HUES64 (cell line): ENCODE measurements at regions not wholly inside any gene's neighbourhood (a gene's known extent, or its start where the extent isn't known, plus 50 kb on each side); places are given as distances from the start of the nearest gene placed in this dataset.

Experiments
- H3K27ac ChIP-seq: 2 replicates; pipeline ENCODE4 v1.7.0; 2013; ENCODE audit warnings: low read depth, low read length, inconsistent platforms
- H3K27me3 ChIP-seq: 2 replicates; pipeline ENCODE4 v1.6.1; 2013; ENCODE audit warnings: mild to moderate bottlenecking, low read length; ENCODE audit not compliant: insufficient read depth
- H3K36me3 ChIP-seq: 2 replicates; pipeline ENCODE4 v1.6.1; 2013; ENCODE audit warnings: mild to moderate bottlenecking, low read length; ENCODE audit not compliant: insufficient read depth
- H3K4me1 ChIP-seq: 2 replicates; pipeline ENCODE4 v1.6.1; 2013; ENCODE audit warnings: mild to moderate bottlenecking, low read length, moderate library complexity; ENCODE audit not compliant: insufficient read depth
- H3K4me3 ChIP-seq: 2 replicates; pipeline ENCODE4 v1.5.1; 2013; ENCODE audit warnings: mild to moderate bottlenecking, low read length, moderate library complexity
- H3K9ac ChIP-seq: 2 replicates; pipeline ENCODE4 v1.6.1; 2013; ENCODE audit warnings: mild to moderate bottlenecking, low read depth, low read length
- H3K9me3 ChIP-seq: 2 replicates; pipeline ENCODE4 v1.6.1; 2013; ENCODE audit warnings: low read depth, low read length; ENCODE audit not compliant: insufficient read depth
- WGBS: fragments of 150-250, 120-280 bp; methylation state at CpG from one replicate; pipeline ENCODE4 v1.1.7; 2013; ENCODE audit warnings: missing lambda C conversion rate; 5-methylcytosine and 5-hydroxymethylcytosine counted together

GRCh38 chr21:35915030-35915429 lies 145.3 kb downstream of the SETD4 start:
- H3K27me3 ChIP-seq, result no peaks in the 10 kb centered on the region

GRCh38 chr21:35911412-35912191 lies 148.7 kb downstream of the SETD4 start:
- Histone ChIP-seq H3K4me3 (no peak overlapping the region), H3K9ac (no peak overlapping the region), H3K4me1 (peaks cover 19% of the 10 kb centered on the region; the same call in 1 of the 2 replicates), H3K27ac (no peak overlapping the region), H3K36me3 (no peaks in the 10 kb centered on the region), H3K27me3 (no peaks in the 10 kb centered on the region), H3K9me3 (peaks cover 11% of the 10 kb centered on the region)
- WGBS, result 93% methylated on average over 4 of the region's 4 CpGs

More at GRCh38 chr21:35915030-35915429, 145.3 kb downstream of the SETD4 start:
- H3K27ac ChIP-seq, result no peak overlapping the region
- no peaks in the 10 kb centered on the region for H3K36me3 ChIP-seq
- 60% methylated on average over 1 of the region's 1 CpG for WGBS
- H3K4me3 ChIP-seq, result no peak overlapping the region
- peaks cover 11% of the 10 kb centered on the region; the same call in 1 of the 2 replicates for H3K4me1 ChIP-seq
- H3K9ac ChIP-seq, result no peak overlapping the region
- H3K9me3 ChIP-seq, result peaks cover 8% of the 10 kb centered on the region

DNA sequence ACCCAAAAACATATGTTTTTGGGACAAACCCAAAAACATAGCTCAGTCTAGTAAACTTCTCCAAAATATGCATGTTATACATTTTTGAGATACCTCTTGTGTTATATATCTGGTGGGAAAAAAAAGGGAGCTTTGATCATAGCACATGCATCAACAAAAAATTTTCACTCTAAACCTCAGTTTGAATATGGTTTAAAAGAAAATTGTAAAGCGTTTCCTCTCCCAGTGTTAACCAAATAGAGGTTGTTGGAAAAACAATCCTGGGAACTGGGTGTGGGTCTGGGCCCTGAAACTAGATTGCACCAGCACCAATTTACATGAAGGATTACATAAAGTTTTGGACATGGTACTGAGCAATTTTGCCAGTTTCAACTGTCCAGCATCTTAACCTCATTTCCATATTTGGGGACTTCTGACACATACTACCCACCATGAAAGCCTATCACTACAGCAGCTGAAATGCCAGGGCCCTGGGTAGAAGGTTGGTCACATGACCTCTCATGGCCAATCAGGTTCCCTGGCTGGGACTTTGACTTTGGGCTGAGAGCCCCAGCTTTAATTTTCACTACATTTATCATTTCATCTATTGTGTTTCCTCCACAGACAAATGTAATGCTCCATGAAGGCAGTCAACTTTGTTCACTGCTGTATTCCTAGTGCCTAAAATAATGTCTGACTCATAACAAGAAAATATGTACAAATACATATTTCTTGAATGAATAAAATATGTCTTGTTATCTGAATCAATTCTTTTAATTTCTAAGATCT lies 150.7 kb downstream of the SETD4 start:
- Histone ChIP-seq H3K9ac (no peak overlapping the region), H3K4me3 (no peak overlapping the region), H3K27me3 (no peaks in the 10 kb centered on the region), H3K36me3 (no peaks in the 10 kb centered on the region), H3K9me3 (peaks cover 2% of the 10 kb centered on the region; the same call in 1 of the 2 replicates), H3K4me1 (peaks cover 13% of the 10 kb centered on the region; the same call in 1 of the 2 replicates), H3K27ac (no peak overlapping the region)
- WGBS, result 100% methylated on average over 1 of the region's 1 CpG

GRCh38 chr21:35908311-35909078 lies 151.8 kb downstream of the SETD4 start:
- no peak overlapping the region for H3K4me3 ChIP-seq
- no peak overlapping the region for H3K9ac ChIP-seq
- H3K27me3 ChIP-seq, result no peaks in the 10 kb centered on the region
- H3K27ac ChIP-seq, result no peak overlapping the region
- peaks cover 2% of the 10 kb centered on the region; the same call in 1 of the 2 replicates for H3K9me3 ChIP-seq
- 95% methylated on average over 5 of the region's 5 CpGs for WGBS
- H3K4me1 ChIP-seq, result peaks cover 8% of the 10 kb centered on the region; the same call in 1 of the 2 replicates
- no peaks in the 10 kb centered on the region for H3K36me3 ChIP-seq

- H3K9me3 ChIP-seq, result peaks cover 2% of the 10 kb centered on the region; the same call in 1 of the 2 replicates
- H3K27ac ChIP-seq, result no peak overlapping the region
- H3K4me3 ChIP-seq, result no peak overlapping the region
- H3K4me1 ChIP-seq, result peaks cover 8% of the 10 kb centered on the region; the same call in 1 of the 2 replicates
- no peak overlapping the region for H3K9ac ChIP-seq
- H3K36me3 ChIP-seq, result no peaks in the 10 kb centered on the region
- H3K27me3 ChIP-seq, result no peaks in the 10 kb centered on the region
These were observed 153.7 kb downstream of the SETD4 start for GRCh38 chr21:35906586-35906985.

DNA sequence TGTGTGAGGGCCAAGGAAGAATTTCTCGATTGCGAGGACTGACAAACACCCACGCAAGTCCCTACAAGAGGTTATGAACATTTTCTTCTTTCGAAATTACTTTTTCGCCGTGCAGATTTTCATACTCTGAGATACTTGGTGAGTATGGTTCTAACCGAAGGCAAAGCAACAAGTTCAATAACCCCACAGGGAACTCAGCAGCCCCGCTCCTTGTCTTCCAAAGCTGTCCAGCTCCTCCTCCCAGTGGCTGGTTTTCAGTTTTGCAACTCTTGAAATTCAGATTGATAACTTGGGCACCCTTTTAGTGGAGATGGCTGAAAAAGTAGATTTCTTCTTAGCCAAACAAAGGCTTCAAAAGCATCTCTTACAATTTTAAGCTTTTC lies 154.4 kb downstream of the SETD4 start:
- H3K27ac ChIP-seq, result no peak overlapping the region
- H3K9ac ChIP-seq, result no peak overlapping the region
- no peaks in the 10 kb centered on the region for H3K27me3 ChIP-seq
- no peak overlapping the region for H3K4me3 ChIP-seq
- no peaks in the 10 kb centered on the region for H3K36me3 ChIP-seq
- H3K9me3 ChIP-seq, result peaks cover 2% of the 10 kb centered on the region; the same call in 1 of the 2 replicates
- H3K4me1 ChIP-seq, result peaks cover 8% of the 10 kb centered on the region; the same call in 1 of the 2 replicates
- 93% methylated on average over 8 of the region's 8 CpGs for WGBS

DNA sequence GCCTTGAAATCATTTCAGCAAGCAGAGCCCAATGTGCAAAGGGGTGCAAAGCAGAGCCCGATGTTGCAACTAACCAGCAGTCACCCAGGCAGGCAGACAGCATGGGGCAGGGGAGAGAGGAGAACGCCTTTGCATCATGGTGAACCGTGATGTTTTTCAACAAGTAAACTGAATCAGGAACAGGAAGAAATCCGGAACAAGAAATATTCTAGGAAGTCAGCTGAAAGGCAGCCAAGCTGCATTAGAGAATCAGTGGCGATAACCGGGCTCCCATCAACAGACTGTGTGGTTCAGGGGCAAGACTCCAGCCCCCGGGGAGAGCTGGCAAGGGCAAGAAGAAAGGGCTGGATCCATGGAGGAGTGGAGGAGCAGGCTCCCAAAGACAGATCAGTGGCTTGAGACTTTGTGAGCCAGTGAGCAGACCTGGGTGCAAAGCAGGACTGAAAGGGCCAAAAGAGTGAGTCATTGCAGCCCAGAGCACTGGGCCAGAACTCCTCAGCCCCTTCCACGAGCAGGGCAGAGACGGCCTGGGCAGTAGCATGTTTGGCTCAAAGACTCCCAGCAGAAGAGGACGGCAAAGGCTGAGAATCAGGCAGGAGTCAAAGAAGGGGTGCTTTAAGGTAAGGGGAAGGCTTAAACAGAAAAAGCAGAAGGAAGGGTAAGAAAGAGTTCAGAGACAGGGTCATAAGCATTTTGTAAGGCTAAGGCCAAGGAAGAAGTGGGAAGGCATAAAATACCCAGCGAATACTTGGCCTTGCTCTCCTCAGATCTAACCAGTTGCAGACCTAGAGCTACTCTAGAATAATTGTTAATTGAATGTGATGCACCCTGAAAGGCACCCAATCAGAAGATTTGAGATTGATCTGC lies 155.0 kb downstream of the SETD4 start:
- H3K27me3 ChIP-seq, result no peaks in the 10 kb centered on the region
- no peak overlapping the region for H3K27ac ChIP-seq
- H3K4me1 ChIP-seq, result peaks cover 8% of the 10 kb centered on the region; the same call in 1 of the 2 replicates
- peaks cover 2% of the 10 kb centered on the region; the same call in 1 of the 2 replicates for H3K9me3 ChIP-seq
- H3K4me3 ChIP-seq, result no peak overlapping the region
- H3K36me3 ChIP-seq, result no peaks in the 10 kb centered on the region
- H3K9ac ChIP-seq, result no peak overlapping the region
- 92% methylated on average over 11 of the region's 11 CpGs for WGBS

GRCh38 chr21:35900539-35900938 lies 159.8 kb downstream of the SETD4 start:
- H3K27me3 ChIP-seq, result no peaks in the 10 kb centered on the region
- 96% methylated on average over 4 of the region's 4 CpGs for WGBS
- H3K4me3 ChIP-seq, result no peak overlapping the region
- no peaks in the 10 kb centered on the region for H3K9me3 ChIP-seq
- no peaks in the 10 kb centered on the region for H3K4me1 ChIP-seq
- no peaks in the 10 kb centered on the region for H3K36me3 ChIP-seq
- H3K27ac ChIP-seq, result no peak overlapping the region
- no peak overlapping the region for H3K9ac ChIP-seq

- WGBS, result 92% methylated on average over 3 of the region's 3 CpGs
- Histone ChIP-seq H3K9ac (no peak overlapping the region), H3K27me3 (no peaks in the 10 kb centered on the region), H3K4me1 (no peaks in the 10 kb centered on the region), H3K27ac (no peak overlapping the region), H3K4me3 (no peak overlapping the region), H3K9me3 (no peaks in the 10 kb centered on the region), H3K36me3 (no peaks in the 10 kb centered on the region)
These were observed 164.3 kb downstream of the SETD4 start for GRCh38 chr21:35896060-35896459.

DNA sequence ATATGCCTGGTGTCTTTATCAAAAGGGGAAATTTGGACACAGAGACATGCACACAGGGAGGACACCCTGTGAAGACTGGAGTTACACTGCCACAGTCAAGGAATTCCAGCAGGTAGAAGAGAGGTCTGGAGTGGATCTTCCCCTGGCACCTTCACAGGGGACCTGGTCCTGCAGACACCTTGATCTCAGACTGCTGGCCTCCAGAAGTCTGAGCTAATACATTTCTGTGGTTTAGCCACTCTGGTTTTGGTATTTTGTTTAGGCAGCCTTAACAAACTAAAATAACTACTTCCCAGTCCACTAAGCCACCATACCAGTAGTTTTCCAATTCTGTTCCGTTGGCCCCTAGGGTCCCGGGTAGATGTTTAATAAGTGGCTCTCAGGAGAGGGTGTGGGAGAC lies 164.7 kb downstream of the SETD4 start:
- Histone ChIP-seq H3K9ac (no peak overlapping the region), H3K36me3 (no peaks in the 10 kb centered on the region), H3K4me3 (no peak overlapping the region), H3K27ac (no peak overlapping the region), H3K27me3 (no peaks in the 10 kb centered on the region), H3K4me1 (no peaks in the 10 kb centered on the region), H3K9me3 (no peaks in the 10 kb centered on the region)
- 100% methylated on average over 2 of the region's 2 CpGs for WGBS
